ENCODE measurements at regions not wholly inside any gene's neighbourhood (a gene's known extent, or its start where the extent isn't known, plus 50 kb on each side); places are given as distances from the start of the nearest gene placed in this dataset.

- H2BK5ac ChIP-seq (ENCODE audit: low read depth, low read length, poor library complexity, severe bottlenecking) = no peak overlapping the region
- H3K14ac ChIP-seq (replicated peaks; ENCODE audit: low read depth, low read length) = no peak overlapping the region
- CTCF ChIA-PET = no interaction called here
- no TSS peak for BruUV-seq (replicated peaks)
- H3K9me3 ChIP-seq (ENCODE audit: control insufficient read depth, insufficient read depth, low read length) = no peaks in the 10 kb centered on the region
- H4K91ac ChIP-seq (ENCODE audit: insufficient read depth, low read depth, low read length) = no peak overlapping the region
- H2AK5ac ChIP-seq (ENCODE audit: low read depth, low read length) = no peak overlapping the region
- WGBS, 2 experiments (ENCODE audit: extremely low coverage in 2 of 2, insufficient read length in 1 of 2) = no CpG with 5 or more reads among the region's 6 CpGs
- H3K56ac ChIP-seq (ENCODE audit: extremely low read depth, insufficient read depth, low read length) = no peak overlapping the region
- H3K36me3 ChIP-seq (ENCODE audit: control insufficient read depth, insufficient read depth, low read length) = no peaks in the 10 kb centered on the region
- in situ Hi-C loops (cut with MboI; ENCODE audit: low sequenced_read_pairs) (no loop called here), dilution Hi-C loops (cut with HindIII; ENCODE audit: low sequenced_read_pairs, unreplicated experiment) (no loop called here), intact Hi-C loops (cut with micrococcal nuclease) (no loop called here)
- H3K9ac ChIP-seq (ENCODE audit: low read depth, low read length) = no peak overlapping the region
- no peak overlapping the region for H2BK20ac ChIP-seq (ENCODE audit: low read depth, low read length)
- H3K27ac ChIP-seq (ENCODE audit: insufficient read depth, low read length) = no peak overlapping the region
- no peak overlapping the region for H4K8ac ChIP-seq (ENCODE audit: low read depth in 2 of 2, low read length in 2 of 2)
- no peak overlapping the region for H3K4ac ChIP-seq (ENCODE audit: low read depth, low read length)
- no peak overlapping the region for H4K5ac ChIP-seq (ENCODE audit: low read depth, low read length)
- H2AK9ac ChIP-seq (replicated peaks; ENCODE audit: low read depth, low read length, poor library complexity) = no peak overlapping the region
- H3K4me3 ChIP-seq (ENCODE audit: insufficient read depth, low read depth, low read length) = no peak overlapping the region
- H3K4me2 ChIP-seq (ENCODE audit: low read depth, low read length) = no peak overlapping the region
- no peak overlapping the region for H2BK120ac ChIP-seq (ENCODE audit: low read depth, low read length)
- no peaks in the 10 kb centered on the region for H4K20me1 ChIP-seq (ENCODE audit: insufficient read depth, low read length)
- DNase-seq (no peak), ATAC-seq (ENCODE audit: low read depth) (no peak)
- no peak overlapping the region for H3K18ac ChIP-seq (ENCODE audit: low read depth, low read length)
- no peak overlapping the region for H2BK15ac ChIP-seq (ENCODE audit: low read depth, low read length)
- TF ChIP-seq BHLHE40 (IDR thresholded peaks at IDR 0.05; ENCODE audit: low read depth, low read length) (no peak), NFE2L2 (IDR thresholded peaks at IDR 0.05; ENCODE audit: low read depth, low read length) (no peak), RAD21 (IDR thresholded peaks at IDR 0.05; ENCODE audit: low read length) (no peak), MAZ (IDR thresholded peaks at IDR 0.05; ENCODE audit: borderline replicate concordance, low read depth, low read length) (no peak), CEBPB (IDR thresholded peaks at IDR 0.05; ENCODE audit: low read depth, low read length) (no peak), MAFK (IDR thresholded peaks at IDR 0.05; ENCODE audit: low read depth, low read length) (no peak), RCOR1 (IDR thresholded peaks at IDR 0.05; ENCODE audit: insufficient replicate concordance, low read length) (no peak), SMC3 (IDR thresholded peaks at IDR 0.05; ENCODE audit: low read depth, low read length) (no peak), MXI1 (IDR thresholded peaks at IDR 0.05; ENCODE audit: borderline replicate concordance, low read depth, low read length) (no peak), FOS (IDR thresholded peaks at IDR 0.05; ENCODE audit: low read depth, low read length) (no peak)
- TF ChIP-seq, protein P1, sequence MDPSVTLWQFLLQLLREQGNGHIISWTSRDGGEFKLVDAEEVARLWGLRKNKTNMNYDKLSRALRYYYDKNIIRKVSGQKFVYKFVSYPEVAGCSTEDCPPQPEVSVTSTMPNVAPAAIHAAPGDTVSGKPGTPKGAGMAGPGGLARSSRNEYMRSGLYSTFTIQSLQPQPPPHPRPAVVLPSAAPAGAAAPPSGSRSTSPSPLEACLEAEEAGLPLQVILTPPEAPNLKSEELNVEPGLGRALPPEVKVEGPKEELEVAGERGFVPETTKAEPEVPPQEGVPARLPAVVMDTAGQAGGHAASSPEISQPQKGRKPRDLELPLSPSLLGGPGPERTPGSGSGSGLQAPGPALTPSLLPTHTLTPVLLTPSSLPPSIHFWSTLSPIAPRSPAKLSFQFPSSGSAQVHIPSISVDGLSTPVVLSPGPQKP (IDR thresholded peaks at IDR 0.05; ENCODE audit: borderline replicate concordance, low read depth, low read length) = no peak
- no peaks in the 10 kb centered on the region; the same call in 1 of the 2 replicates for H3K9me1 ChIP-seq (ENCODE audit: insufficient read depth, low read length)
- peaks cover 27% of the 10 kb centered on the region for H3K27me3 ChIP-seq (ENCODE audit: control insufficient read depth, insufficient read depth, low read length)
- no peak overlapping the region for H2AFZ ChIP-seq (replicated peaks; ENCODE audit: low read length, poor library complexity)
- no peaks in the 10 kb centered on the region for H3K4me1 ChIP-seq (ENCODE audit: control insufficient read depth, insufficient read depth, low read length)
- no peak overlapping the region for H3K23ac ChIP-seq (ENCODE audit: low read depth, low read length)
- POLR2A ChIA-PET (ENCODE audit: unreplicated experiment) = no interaction called here
- no peaks in the 10 kb centered on the region for H3K79me1 ChIP-seq (ENCODE audit: low read depth in 1 of 2, low read length in 2 of 2)
These were observed 93.2 kb downstream of the EFNB1 start for GRCh38 chrX:68922013-68922412.

Measured in IMR-90 (cell line).